GM19397 (cell line): ENCODE measurements at regions not wholly inside any gene's neighbourhood (a gene's known extent, or its start where the extent isn't known, plus 50 kb on each side); places are given as distances from the start of the nearest gene placed in this dataset.
"Not testable (repeated sequence)": the region's sequence is repeated elsewhere in the genome, so short reads cannot be mapped to it uniquely, and the experiment has no call there.

Experiments used
- ATAC-seq: cut with Tn5 transposase; IDR thresholded peaks from one replicate; pipeline ENCODE4 v1.9.1; 2021; ENCODE audit warnings: mild to moderate bottlenecking, moderate library complexity; ENCODE audit not compliant: unreplicated experiment

- ATAC-seq: no peak
Measured at GRCh38 chr20:16863303-16863702, 115.1 kb downstream of the OTOR start.

GRCh38 chr20:16864069-16864468, 115.9 kb downstream of the OTOR start:
- ATAC-seq: no peak

GRCh38 chr20:16864963-16865362, 116.8 kb downstream of the OTOR start:
- ATAC-seq: no peak

GRCh38 chr20:16865406-16865805, 117.2 kb downstream of the OTOR start:
- no peak for ATAC-seq

GRCh38 chr20:16873124-16873523, 125.0 kb downstream of the OTOR start:
- ATAC-seq: not testable (repeated sequence)

GRCh38 chr20:16877053-16877554, 128.9 kb downstream of the OTOR start:
- no peak for ATAC-seq

GRCh38 chr20:16885746-16886145, 137.6 kb downstream of the OTOR start:
- no peak for ATAC-seq

- ATAC-seq: no peak
Measured at GRCh38 chr20:16898433-16898832, 150.3 kb downstream of the OTOR start.

- ATAC-seq: no peak
Measured at GRCh38 chr20:16902662-16903061, 154.5 kb downstream of the OTOR start.

- ATAC-seq: no peak
Measured at GRCh38 chr20:16904751-16905150, 156.6 kb downstream of the OTOR start.

- no peak for ATAC-seq
Measured at GRCh38 chr20:16914277-16914676, 166.1 kb downstream of the OTOR start.

GRCh38 chr20:16916165-16916564, 168.0 kb downstream of the OTOR start:
- ATAC-seq: no peak

GRCh38 chr20:16917636-16918035, 169.5 kb downstream of the OTOR start:
- no peak for ATAC-seq

- ATAC-seq: no peak
Measured at GRCh38 chr20:16918366-16918765, 170.2 kb downstream of the OTOR start.

- no peak for ATAC-seq
Measured at GRCh38 chr20:16919841-16920240, 171.7 kb downstream of the OTOR start.

- ATAC-seq: no peak
Measured at GRCh38 chr20:16922834-16923233, 174.7 kb downstream of the OTOR start.

- ATAC-seq: no peak
Measured at GRCh38 chr20:16926626-16927430, 178.7 kb downstream of the OTOR start.

- no peak for ATAC-seq
Measured at GRCh38 chr20:16929756-16930155, 181.6 kb downstream of the OTOR start.

GRCh38 chr20:16930656-16931055, 182.5 kb downstream of the OTOR start:
- ATAC-seq: no peak

GRCh38 chr20:16939051-16939450, 190.9 kb downstream of the OTOR start:
- ATAC-seq: no peak

GRCh38 chr20:16940701-16941100, 192.5 kb downstream of the OTOR start:
- ATAC-seq: no peak

GRCh38 chr20:16942051-16942450, 193.9 kb downstream of the OTOR start:
- no peak for ATAC-seq

GRCh38 chr20:16942756-16943155, 194.6 kb downstream of the OTOR start:
- ATAC-seq: no peak
